ENCODE measurements at regions not wholly inside any gene's neighbourhood (a gene's known extent, or its start where the extent isn't known, plus 50 kb on each side); places are given as distances from the start of the nearest gene placed in this dataset.
"Not testable (repeated sequence)": the region's sequence is repeated elsewhere in the genome, so short reads cannot be mapped to it uniquely, and the experiment has no call there.

GRCh38 chr1:147417024-147417423, 124.3 kb upstream of the BCL9 start:
- TF ChIP-seq CTCF (IDR thresholded peaks at IDR 0.05; ENCODE audit: extremely low read depth, missing control alignments), result no peak
- DNase-seq (ENCODE audit: low spot score), result no peak

GRCh38 chr1:147423100-147423827, 118.0 kb upstream of the BCL9 start:
- not testable (repeated sequence) for DNase-seq (ENCODE audit: low spot score)

- no peak for DNase-seq (ENCODE audit: low spot score)
These were observed 106.4 kb upstream of the BCL9 start for GRCh38 chr1:147434921-147435320.

GRCh38 chr1:147444381-147444780, 96.9 kb upstream of the BCL9 start:
- no peak for DNase-seq (ENCODE audit: low spot score)
- no peak for TF ChIP-seq CTCF (IDR thresholded peaks at IDR 0.05; ENCODE audit: extremely low read depth, missing control alignments)

More at GRCh38 chr1:147434921-147435320, 106.4 kb upstream of the BCL9 start:
- TF ChIP-seq CTCF (IDR thresholded peaks at IDR 0.05; ENCODE audit: extremely low read depth, missing control alignments), result no peak

- no peak for TF ChIP-seq CTCF (IDR thresholded peaks at IDR 0.05; ENCODE audit: extremely low read depth, missing control alignments)
- DNase-seq (ENCODE audit: low spot score), result no peak
These were observed 89.7 kb upstream of the BCL9 start for GRCh38 chr1:147451628-147452027.

GRCh38 chr1:147452809-147453208, 88.5 kb upstream of the BCL9 start:
- no peak for TF ChIP-seq CTCF (IDR thresholded peaks at IDR 0.05; ENCODE audit: extremely low read depth, missing control alignments)
- no peak for DNase-seq (ENCODE audit: low spot score)

- TF ChIP-seq CTCF (IDR thresholded peaks at IDR 0.05; ENCODE audit: extremely low read depth, missing control alignments), result no peak
- DNase-seq (ENCODE audit: low spot score), result no peak
These were observed 78.3 kb upstream of the BCL9 start for GRCh38 chr1:147463022-147463421.

- no peak for TF ChIP-seq CTCF (IDR thresholded peaks at IDR 0.05; ENCODE audit: extremely low read depth, missing control alignments)
These were observed 74.8 kb upstream of the BCL9 start for GRCh38 chr1:147466543-147466942.

More at GRCh38 chr1:147466543-147466942, 74.8 kb upstream of the BCL9 start:
- DNase-seq (ENCODE audit: low spot score), result no peak

Data from GM20000 (cell line).